ENCODE measurements at regions not wholly inside any gene's neighbourhood (a gene's known extent, or its start where the extent isn't known, plus 50 kb on each side); places are given as distances from the start of the nearest gene placed in this dataset.

DNA sequence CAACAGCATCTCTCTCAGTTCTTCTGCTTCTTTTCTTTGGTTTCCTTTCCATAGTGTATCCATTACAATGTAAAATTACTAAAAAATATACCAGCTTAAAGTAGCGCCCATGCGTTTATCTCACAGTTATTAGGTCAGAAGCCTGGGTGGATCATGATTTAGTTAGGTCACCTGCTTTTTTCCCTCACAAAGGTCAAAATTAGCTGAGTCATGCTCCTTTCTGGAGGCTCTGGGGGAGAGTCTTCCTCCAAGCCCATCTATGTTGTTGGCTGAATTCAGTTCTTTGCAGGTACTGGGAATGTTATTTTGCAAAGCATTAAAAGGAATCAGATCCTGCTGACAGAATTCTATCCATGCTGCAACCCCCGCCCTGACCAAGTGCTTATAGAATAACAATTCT lies 101.6 kb upstream of the TMEM132C start:
- no peaks in the 10 kb centered on the region for H3K79me2 ChIP-seq (ENCODE audit: insufficient read depth)
- H3K36me3 ChIP-seq (ENCODE audit: low read depth), result no peaks in the 10 kb centered on the region
- 48 to 51% methylated on average over 3 of the region's 3 CpGs for WGBS, 2 experiments (ENCODE audit: low coverage in 1 of 2, low lambda C conversion rate in 2 of 2, missing lambda C conversion rate in 2 of 2)
- in situ Hi-C loops (cut with MboI), result no loop called here
- H3K9me2 ChIP-seq (ENCODE audit: insufficient read depth), result no peaks in the 10 kb centered on the region
- H3F3A ChIP-seq (ENCODE audit: insufficient read depth), result no peaks in the 10 kb centered on the region
- H3K4me2 ChIP-seq (ENCODE audit: unreplicated experiment), result no peak overlapping the region
- H3K4me1 ChIP-seq (ENCODE audit: insufficient read depth), result no peaks in the 10 kb centered on the region
- H3K27me3 ChIP-seq (replicated peaks; ENCODE audit: insufficient read depth), result no peaks in the 10 kb centered on the region
- no peak for DNase-seq
- no peak overlapping the region for H3K27ac ChIP-seq
- no peaks in the 10 kb centered on the region for H4K20me1 ChIP-seq (ENCODE audit: insufficient read depth)
- no peak overlapping the region for H3K4me3 ChIP-seq
- H3K9ac ChIP-seq, result no peak overlapping the region
- H3K9me3 ChIP-seq (ENCODE audit: low read depth), result no peaks in the 10 kb centered on the region
- no peak overlapping the region for H2AFZ ChIP-seq
- no peak for TF ChIP-seq EZH2 (IDR thresholded peaks at IDR 0.05; ENCODE audit: insufficient read depth, poor library complexity, severe bottlenecking)
- no peak for TF ChIP-seq EZH2phosphoT487 (IDR thresholded peaks at IDR 0.05; ENCODE audit: insufficient read depth, low read depth)

GRCh38 chr12:128168273-128168672 lies 98.7 kb upstream of the TMEM132C start:
- no peaks in the 10 kb centered on the region for H3K4me1 ChIP-seq (ENCODE audit: insufficient read depth)
- in situ Hi-C loops (cut with MboI), result no loop called here
- H3F3A ChIP-seq (ENCODE audit: insufficient read depth), result no peaks in the 10 kb centered on the region
- H3K4me3 ChIP-seq, result no peak overlapping the region
- DNase-seq, result no peak
- no peaks in the 10 kb centered on the region for H3K79me2 ChIP-seq (ENCODE audit: insufficient read depth)
- no peaks in the 10 kb centered on the region for H3K9me2 ChIP-seq (ENCODE audit: insufficient read depth)
- no peak overlapping the region for H3K4me2 ChIP-seq (ENCODE audit: unreplicated experiment)
- no peaks in the 10 kb centered on the region for H3K27me3 ChIP-seq (replicated peaks; ENCODE audit: insufficient read depth)
- WGBS, 2 experiments (ENCODE audit: low coverage in 1 of 2, low lambda C conversion rate in 2 of 2, missing lambda C conversion rate in 2 of 2), result 14 to 18% methylated on average over 5 of the region's 5 CpGs
- H3K9me3 ChIP-seq (ENCODE audit: low read depth), result no peaks in the 10 kb centered on the region
- H3K36me3 ChIP-seq (ENCODE audit: low read depth), result no peaks in the 10 kb centered on the region
- H4K20me1 ChIP-seq (ENCODE audit: insufficient read depth), result no peaks in the 10 kb centered on the region
- no peak overlapping the region for H3K9ac ChIP-seq
- H3K27ac ChIP-seq, result no peak overlapping the region
- TF ChIP-seq EZH2phosphoT487 (IDR thresholded peaks at IDR 0.05; ENCODE audit: insufficient read depth, low read depth) (no peak), EZH2 (IDR thresholded peaks at IDR 0.05; ENCODE audit: insufficient read depth, poor library complexity, severe bottlenecking) (no peak)
- no peak overlapping the region for H2AFZ ChIP-seq

DNA sequence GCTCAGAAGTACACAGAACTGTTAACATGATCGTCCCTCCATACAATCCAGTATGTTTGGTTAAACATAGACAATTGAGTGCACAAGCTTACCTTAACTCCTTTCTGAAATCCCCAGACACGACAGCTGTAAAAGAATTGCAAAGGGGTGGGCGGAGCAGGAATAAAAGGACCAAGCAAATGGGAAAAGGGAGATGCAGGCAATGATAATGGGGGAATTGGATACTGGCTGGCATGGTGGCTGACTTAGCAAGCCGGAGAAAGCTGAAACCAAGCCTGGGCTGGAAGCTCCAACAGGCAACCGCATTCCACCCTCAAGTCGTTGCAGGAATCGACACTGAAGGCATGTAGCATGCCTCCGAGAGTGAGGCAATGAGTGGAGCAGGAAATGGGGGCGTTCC lies 96.8 kb upstream of the TMEM132C start:
- no peak for DNase-seq
- no peak overlapping the region for H3K9ac ChIP-seq
- H3K79me2 ChIP-seq (ENCODE audit: insufficient read depth), result no peaks in the 10 kb centered on the region
- H3K36me3 ChIP-seq (ENCODE audit: low read depth), result no peaks in the 10 kb centered on the region
- H3F3A ChIP-seq (ENCODE audit: insufficient read depth), result no peaks in the 10 kb centered on the region
- in situ Hi-C loops (cut with MboI), result no loop called here
- H2AFZ ChIP-seq, result no peak overlapping the region
- no peaks in the 10 kb centered on the region for H3K4me1 ChIP-seq (ENCODE audit: insufficient read depth)
- no peaks in the 10 kb centered on the region for H4K20me1 ChIP-seq (ENCODE audit: insufficient read depth)
- no peak for TF ChIP-seq EZH2phosphoT487 (IDR thresholded peaks at IDR 0.05; ENCODE audit: insufficient read depth, low read depth)
- TF ChIP-seq EZH2 (IDR thresholded peaks at IDR 0.05; ENCODE audit: insufficient read depth, poor library complexity, severe bottlenecking), result no peak
- H3K9me2 ChIP-seq (ENCODE audit: insufficient read depth), result no peaks in the 10 kb centered on the region
- 9% methylated on average over 9 of the region's 9 CpGs for WGBS, 2 experiments (ENCODE audit: low coverage in 1 of 2, low lambda C conversion rate in 2 of 2, missing lambda C conversion rate in 2 of 2)
- no peaks in the 10 kb centered on the region for H3K9me3 ChIP-seq (ENCODE audit: low read depth)
- H3K27me3 ChIP-seq (replicated peaks; ENCODE audit: insufficient read depth), result no peaks in the 10 kb centered on the region
- no peak overlapping the region for H3K27ac ChIP-seq
- no peak overlapping the region for H3K4me3 ChIP-seq
- no peak overlapping the region for H3K4me2 ChIP-seq (ENCODE audit: unreplicated experiment)

DNA sequence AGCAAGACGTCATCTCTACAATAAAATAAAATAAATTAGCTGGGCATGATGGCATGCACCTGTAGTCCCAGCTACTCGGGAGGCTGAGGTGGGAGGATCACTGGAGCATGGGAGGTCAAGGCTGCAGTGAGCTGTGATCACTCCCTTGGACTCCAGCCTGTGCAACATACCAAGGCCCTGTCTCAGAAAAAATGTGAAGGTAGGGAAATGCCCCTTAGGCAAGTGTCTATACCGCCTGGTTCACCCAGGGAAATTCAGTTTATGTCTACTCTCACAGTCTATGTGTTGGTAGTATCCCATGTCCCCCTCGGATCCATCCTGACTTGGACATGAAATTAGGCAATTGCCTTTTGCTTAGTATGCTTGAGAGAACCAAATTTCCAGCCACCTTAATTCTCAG lies 88.4 kb upstream of the TMEM132C start:
- WGBS, 2 experiments (ENCODE audit: low coverage in 1 of 2, low lambda C conversion rate in 2 of 2, missing lambda C conversion rate in 2 of 2), result 19 to 23% methylated on average over 4 of the region's 4 CpGs
- Histone ChIP-seq H3K9ac (no peak overlapping the region), H3K4me3 (no peak overlapping the region), H3K9me3 (ENCODE audit: low read depth) (no peaks in the 10 kb centered on the region), H3K27me3 (replicated peaks; ENCODE audit: insufficient read depth) (no peaks in the 10 kb centered on the region), H3F3A (ENCODE audit: insufficient read depth) (no peaks in the 10 kb centered on the region), H3K79me2 (ENCODE audit: insufficient read depth) (no peaks in the 10 kb centered on the region), H3K4me1 (ENCODE audit: insufficient read depth) (no peaks in the 10 kb centered on the region), H3K36me3 (ENCODE audit: low read depth) (no peaks in the 10 kb centered on the region), H3K9me2 (ENCODE audit: insufficient read depth) (no peaks in the 10 kb centered on the region), H3K4me2 (ENCODE audit: unreplicated experiment) (no peak overlapping the region), H3K27ac (no peak overlapping the region), H2AFZ (no peak overlapping the region), H4K20me1 (ENCODE audit: insufficient read depth) (no peaks in the 10 kb centered on the region)
- TF ChIP-seq EZH2 (IDR thresholded peaks at IDR 0.05; ENCODE audit: insufficient read depth, poor library complexity, severe bottlenecking) (no peak), EZH2phosphoT487 (IDR thresholded peaks at IDR 0.05; ENCODE audit: insufficient read depth, low read depth) (no peak)
- no peak for DNase-seq
- in situ Hi-C loops (cut with MboI), result no loop called here

GRCh38 chr12:128178966-128179365 lies 88.0 kb upstream of the TMEM132C start:
- in situ Hi-C loops (cut with MboI), result no loop called here

More at GRCh38 chr12:128178966-128179365, 88.0 kb upstream of the TMEM132C start:
- H3K4me3 ChIP-seq, result no peak overlapping the region
- no peak for TF ChIP-seq EZH2 (IDR thresholded peaks at IDR 0.05; ENCODE audit: insufficient read depth, poor library complexity, severe bottlenecking)
- TF ChIP-seq EZH2phosphoT487 (IDR thresholded peaks at IDR 0.05; ENCODE audit: insufficient read depth, low read depth), result no peak
- no peaks in the 10 kb centered on the region for H3K4me1 ChIP-seq (ENCODE audit: insufficient read depth)
- no peaks in the 10 kb centered on the region for H3K36me3 ChIP-seq (ENCODE audit: low read depth)
- H3K79me2 ChIP-seq (ENCODE audit: insufficient read depth), result no peaks in the 10 kb centered on the region
- H3K9me2 ChIP-seq (ENCODE audit: insufficient read depth), result no peaks in the 10 kb centered on the region
- WGBS, 2 experiments (ENCODE audit: low coverage in 1 of 2, low lambda C conversion rate in 2 of 2, missing lambda C conversion rate in 2 of 2), result 5% methylated on average over 3 of the region's 3 CpGs
- no peak overlapping the region for H3K4me2 ChIP-seq (ENCODE audit: unreplicated experiment)
- no peak overlapping the region for H2AFZ ChIP-seq
- H3F3A ChIP-seq (ENCODE audit: insufficient read depth), result no peaks in the 10 kb centered on the region
- H3K9me3 ChIP-seq (ENCODE audit: low read depth), result no peaks in the 10 kb centered on the region
- H3K27me3 ChIP-seq (replicated peaks; ENCODE audit: insufficient read depth), result no peaks in the 10 kb centered on the region
- no peak overlapping the region for H3K27ac ChIP-seq
- DNase-seq, result no peak
- H3K9ac ChIP-seq, result no peak overlapping the region
- H4K20me1 ChIP-seq (ENCODE audit: insufficient read depth), result no peaks in the 10 kb centered on the region

Measured in GM23248 (cell line).